Ascending aorta (tissue), 2 donors: ENCODE measurements at regions not wholly inside any gene's neighbourhood (a gene's known extent, or its start where the extent isn't known, plus 50 kb on each side); places are given as distances from the start of the nearest gene placed in this dataset.

Experiments used
- DNase-seq, 2 donors: peaks; one replicate each; pipeline ENCODE4 v3.0.0-alpha.2; 2019; ENCODE audit warnings: low spot score in 2 of 2
- H3K27ac ChIP-seq, 2 donors: fragments of 200-600 bp; sonication (generic); one replicate each; pipeline ENCODE4 v1.5.1; 2016 to 2017; ENCODE audit warnings: mild to moderate bottlenecking in 1 of 2
- H3K27me3 ChIP-seq: fragments of 200-600 bp; sonication (generic); one replicate; pipeline ENCODE4 v1.5.1; 2017
- H3K36me3 ChIP-seq, 2 donors: fragments of 200-600 bp; sonication (generic); one replicate each; pipeline ENCODE4 v1.5.1; 2016
- H3K4me1 ChIP-seq, 2 donors: fragments of 200-600 bp; sonication (generic); one replicate each; pipeline ENCODE4 v1.5.1; 2016 to 2017; ENCODE audit warnings: mild to moderate bottlenecking in 1 of 2
- H3K4me3 ChIP-seq, 2 donors: fragments of 200-600 bp; sonication (generic); one replicate each; pipeline ENCODE4 v1.5.1; 2016 to 2017; ENCODE audit warnings: mild to moderate bottlenecking in 1 of 2
- H3K9me3 ChIP-seq, 2 donors: fragments of 200-600 bp; sonication (generic); one replicate each; pipeline ENCODE4 v1.5.1; 2016
- intact Hi-C: fragments of 100-400 bp; cut with DNase I; formaldehyde crosslinking; loops from one replicate; pipeline ENCODE4 v1.15.1; 2023
- TF ChIP-seq, protein P1 (sequence below), 3 experiments: fragments of 200-600 bp in 2 of 3; fragments of 450-650 bp in 1 of 3; sonication (generic) in 2 of 3; IDR thresholded peaks; one replicate each; pipeline ENCODE4 v1.5.1; 2016 to 2019; ENCODE audit warnings: antibody characterized with exemption in 3 of 3, mild to moderate bottlenecking in 1 of 3, moderate library complexity in 1 of 3

DNA sequence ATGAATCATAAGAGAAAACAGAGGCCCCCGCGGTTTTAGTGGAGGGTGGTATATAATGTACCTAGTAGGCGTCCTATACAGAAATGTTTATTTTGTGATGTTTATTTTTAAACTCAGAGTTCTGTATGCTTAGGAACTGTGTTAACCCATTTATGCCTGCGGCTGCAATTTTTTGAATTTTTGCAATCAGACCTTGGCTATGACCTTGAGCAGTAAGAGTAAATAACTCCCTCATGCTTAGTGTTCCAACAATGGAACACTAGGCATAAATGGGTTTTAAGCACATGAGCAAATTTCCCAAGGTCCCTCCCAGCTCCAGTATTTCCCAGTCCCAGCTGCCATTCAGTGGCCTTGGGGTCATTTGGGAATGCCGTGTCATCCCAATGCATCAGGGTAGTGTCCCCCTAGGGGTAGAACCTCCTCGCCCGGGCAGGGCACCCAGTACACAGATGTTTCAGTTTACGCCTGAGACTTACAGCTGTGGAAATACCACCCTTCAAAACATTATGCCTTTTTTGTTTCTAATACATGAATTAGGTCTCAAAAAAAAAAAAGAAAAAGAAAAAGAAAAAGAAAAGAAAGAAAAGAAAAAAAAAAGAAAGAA lies 605.8 kb upstream of the CDH11 start:
- intact Hi-C loops, result no loop called here
- H3K36me3 ChIP-seq, result no peaks in the 10 kb centered on the region
- H3K27ac ChIP-seq, result no peak overlapping the region
- H3K27me3 ChIP-seq, result no peaks in the 10 kb centered on the region
- peaks cover 0 to 3% of the 10 kb centered on the region in 2 donors for H3K4me1 ChIP-seq
- no peaks in the 10 kb centered on the region for H3K9me3 ChIP-seq
- no peak for DNase-seq
- TF ChIP-seq, protein P1, sequence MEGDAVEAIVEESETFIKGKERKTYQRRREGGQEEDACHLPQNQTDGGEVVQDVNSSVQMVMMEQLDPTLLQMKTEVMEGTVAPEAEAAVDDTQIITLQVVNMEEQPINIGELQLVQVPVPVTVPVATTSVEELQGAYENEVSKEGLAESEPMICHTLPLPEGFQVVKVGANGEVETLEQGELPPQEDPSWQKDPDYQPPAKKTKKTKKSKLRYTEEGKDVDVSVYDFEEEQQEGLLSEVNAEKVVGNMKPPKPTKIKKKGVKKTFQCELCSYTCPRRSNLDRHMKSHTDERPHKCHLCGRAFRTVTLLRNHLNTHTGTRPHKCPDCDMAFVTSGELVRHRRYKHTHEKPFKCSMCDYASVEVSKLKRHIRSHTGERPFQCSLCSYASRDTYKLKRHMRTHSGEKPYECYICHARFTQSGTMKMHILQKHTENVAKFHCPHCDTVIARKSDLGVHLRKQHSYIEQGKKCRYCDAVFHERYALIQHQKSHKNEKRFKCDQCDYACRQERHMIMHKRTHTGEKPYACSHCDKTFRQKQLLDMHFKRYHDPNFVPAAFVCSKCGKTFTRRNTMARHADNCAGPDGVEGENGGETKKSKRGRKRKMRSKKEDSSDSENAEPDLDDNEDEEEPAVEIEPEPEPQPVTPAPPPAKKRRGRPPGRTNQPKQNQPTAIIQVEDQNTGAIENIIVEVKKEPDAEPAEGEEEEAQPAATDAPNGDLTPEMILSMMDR (IDR thresholded peaks at IDR 0.05), result no peak
- no peak overlapping the region for H3K4me3 ChIP-seq

DNA sequence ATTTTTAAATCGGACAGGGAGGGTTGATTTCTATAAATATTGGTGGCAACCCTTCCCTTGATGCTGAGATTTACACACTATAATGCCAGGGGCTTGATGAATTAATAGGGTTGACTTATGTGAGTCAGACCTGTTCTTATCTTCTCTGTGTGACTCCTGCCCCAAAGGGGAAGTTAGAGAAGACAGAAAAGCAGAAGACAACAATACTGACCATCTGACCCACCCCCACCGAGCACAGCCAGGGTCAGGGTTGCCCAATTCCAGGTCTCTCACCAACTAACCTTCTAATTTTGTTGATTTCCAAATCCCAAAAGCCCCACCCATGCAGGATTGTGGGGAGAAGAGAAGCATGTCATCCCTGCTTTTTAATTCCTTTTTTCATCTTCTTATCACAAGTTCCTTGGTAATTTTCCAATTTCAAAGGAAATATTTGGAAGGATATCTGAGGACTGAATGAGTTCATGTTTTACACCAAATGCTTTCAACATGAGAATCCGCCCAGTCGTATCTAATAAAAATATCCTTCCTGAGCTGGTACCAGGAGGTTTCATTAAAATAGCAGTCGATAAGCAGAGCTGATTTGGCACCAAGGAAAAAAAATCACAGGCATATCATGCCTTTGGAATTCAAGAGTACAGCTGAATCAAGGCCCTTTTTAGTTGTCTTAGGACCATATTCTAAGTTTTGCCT lies 603.4 kb upstream of the CDH11 start:
- H3K4me3 ChIP-seq, result no peak overlapping the region
- no peaks in the 10 kb centered on the region for H3K36me3 ChIP-seq
- intact Hi-C loops, result no loop called here
- H3K9me3 ChIP-seq, result no peaks in the 10 kb centered on the region
- peaks cover 0 to 3% of the 10 kb centered on the region in 2 donors for H3K4me1 ChIP-seq
- no peaks in the 10 kb centered on the region for H3K27me3 ChIP-seq
- no peak overlapping the region for H3K27ac ChIP-seq
- TF ChIP-seq, protein P1 (IDR thresholded peaks at IDR 0.05), result no peak
- DNase-seq, result no peak

DNA sequence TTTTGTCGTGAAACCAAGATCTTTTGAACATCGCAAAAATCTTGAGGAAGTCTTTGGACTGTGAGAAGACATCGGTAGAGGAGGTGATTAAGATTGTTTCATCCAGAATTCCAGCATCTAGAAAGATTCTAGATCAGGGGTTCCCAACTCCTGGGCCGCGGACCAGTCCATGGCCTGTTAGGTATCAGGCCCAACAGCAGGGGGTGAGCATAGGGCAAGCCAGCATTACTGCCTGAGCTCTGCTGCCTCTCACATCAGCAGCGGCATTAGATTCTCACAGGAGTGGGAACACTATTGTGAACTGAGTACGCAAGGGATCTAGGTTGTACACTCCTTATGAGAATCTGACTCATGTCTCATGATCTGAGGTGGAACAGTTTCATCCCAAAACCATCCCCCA lies 600.6 kb upstream of the CDH11 start:
- Histone ChIP-seq H3K4me1 (peaks cover 0 to 3% of the 10 kb centered on the region in 2 donors), H3K9me3 (no peaks in the 10 kb centered on the region), H3K4me3 (no peak overlapping the region), H3K27me3 (no peaks in the 10 kb centered on the region), H3K36me3 (no peaks in the 10 kb centered on the region), H3K27ac (no peak overlapping the region)
- TF ChIP-seq, protein P1 (IDR thresholded peaks at IDR 0.05), result no peak
- DNase-seq, result no peak
- intact Hi-C loops, result no loop called here

DNA sequence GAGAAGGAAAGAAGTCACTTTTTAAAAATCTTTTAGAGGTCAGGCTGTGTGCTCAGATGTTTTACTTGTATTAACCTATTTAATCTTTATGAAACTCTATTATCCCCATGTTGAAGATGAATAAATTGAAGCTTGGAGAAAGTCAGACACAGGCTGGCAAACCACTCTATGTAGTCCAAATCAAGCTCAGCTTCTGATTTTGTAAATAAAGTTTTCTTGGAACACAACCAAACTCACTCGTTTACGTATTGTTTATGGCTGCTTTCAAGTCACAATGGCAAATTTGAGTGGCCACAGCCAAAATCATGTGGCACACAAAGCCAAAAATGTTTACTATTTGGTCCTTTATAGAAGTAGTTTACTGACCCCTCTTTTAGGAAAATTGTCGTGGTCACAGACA lies 596.0 kb upstream of the CDH11 start:
- Histone ChIP-seq H3K4me1 (no peaks in the 10 kb centered on the region), H3K36me3 (no peaks in the 10 kb centered on the region), H3K4me3 (no peak overlapping the region), H3K9me3 (no peaks in the 10 kb centered on the region), H3K27me3 (no peaks in the 10 kb centered on the region), H3K27ac (no peak overlapping the region)
- TF ChIP-seq, protein P1 (IDR thresholded peaks at IDR 0.05), result no peak
- intact Hi-C loops, result no loop called here
- no peak for DNase-seq

DNA sequence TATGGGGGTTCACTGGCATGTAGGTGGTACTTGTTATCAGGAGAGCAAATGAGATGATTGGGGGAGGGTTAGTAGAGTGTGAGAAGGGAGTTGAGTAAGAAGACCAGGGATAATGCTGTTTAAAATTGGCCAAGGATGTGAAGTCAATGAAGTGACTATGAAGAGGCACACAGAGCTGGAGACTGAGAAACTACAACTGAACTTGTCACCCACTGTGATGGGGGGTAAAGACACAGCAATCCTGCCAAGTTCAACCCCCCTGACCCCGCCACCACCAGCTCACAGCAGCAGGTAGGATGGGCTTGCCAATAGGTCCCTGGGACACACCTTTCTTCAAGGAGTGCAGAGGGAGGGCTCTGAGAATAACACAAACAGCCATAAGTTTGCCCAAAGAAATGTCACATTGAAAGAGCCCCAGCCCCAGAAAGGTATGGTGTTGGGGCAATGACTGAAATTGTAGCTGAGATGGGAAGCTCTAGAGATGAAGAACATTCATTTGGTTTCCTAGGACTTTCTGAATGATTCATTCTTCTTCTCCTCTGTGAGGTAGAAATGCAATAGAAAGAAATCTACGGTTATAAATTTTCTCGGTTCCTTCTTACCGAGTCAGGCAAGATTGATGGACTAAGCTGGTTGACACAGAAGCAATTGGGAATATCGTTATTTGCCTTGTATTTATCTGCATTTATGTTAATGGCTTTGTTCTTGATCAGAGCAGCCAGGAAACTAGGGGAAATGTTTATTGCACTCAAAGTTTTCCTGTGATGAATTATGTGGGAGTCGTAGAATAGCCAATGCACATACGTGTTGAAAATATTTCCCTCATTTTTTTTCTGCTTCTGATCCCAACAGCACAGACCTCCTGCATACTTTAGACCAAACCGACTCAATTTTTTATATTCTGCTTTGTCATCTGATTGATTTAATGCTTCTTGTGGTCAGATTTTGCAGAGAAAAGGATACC lies 595.2 kb upstream of the CDH11 start:
- TF ChIP-seq, protein P1 (IDR thresholded peaks at IDR 0.05), result no peak
- intact Hi-C loops, result no loop called here
- H3K4me1 ChIP-seq, result no peaks in the 10 kb centered on the region
- no peaks in the 10 kb centered on the region for H3K36me3 ChIP-seq
- no peak for DNase-seq
- no peak overlapping the region for H3K27ac ChIP-seq
- no peaks in the 10 kb centered on the region for H3K27me3 ChIP-seq
- H3K9me3 ChIP-seq, result no peaks in the 10 kb centered on the region
- H3K4me3 ChIP-seq, result no peak overlapping the region
